Suprapubic skin (tissue), 3 donors: ENCODE measurements at regions not wholly inside any gene's neighbourhood (a gene's known extent, or its start where the extent isn't known, plus 50 kb on each side); places are given as distances from the start of the nearest gene placed in this dataset.

Source experiments
- EP300 ChIP-seq: sonication (generic); formaldehyde crosslinking; IDR thresholded peaks from one replicate; pipeline ENCODE4 v1.6.1; 2017; ENCODE audit warnings: antibody characterized with exemption
- POLR2A ChIP-seq, 2 donors: fragments of 450-650 bp; IDR thresholded peaks; one replicate each; pipeline ENCODE4 v1.6.1; 2017; ENCODE audit warnings: antibody characterized with exemption in 2 of 2, mild to moderate bottlenecking in 2 of 2, moderate library complexity in 2 of 2
- TF ChIP-seq, protein P1 (sequence below), 2 donors: fragments of 200-600 bp in 1 of 2; fragments of 450-650 bp in 1 of 2; sonication (generic) in 1 of 2; IDR thresholded peaks; one replicate each; pipeline ENCODE4 v1.5.1; 2016 to 2019; ENCODE audit warnings: antibody characterized with exemption in 2 of 2, mild to moderate bottlenecking in 1 of 2, moderate library complexity in 1 of 2

DNA sequence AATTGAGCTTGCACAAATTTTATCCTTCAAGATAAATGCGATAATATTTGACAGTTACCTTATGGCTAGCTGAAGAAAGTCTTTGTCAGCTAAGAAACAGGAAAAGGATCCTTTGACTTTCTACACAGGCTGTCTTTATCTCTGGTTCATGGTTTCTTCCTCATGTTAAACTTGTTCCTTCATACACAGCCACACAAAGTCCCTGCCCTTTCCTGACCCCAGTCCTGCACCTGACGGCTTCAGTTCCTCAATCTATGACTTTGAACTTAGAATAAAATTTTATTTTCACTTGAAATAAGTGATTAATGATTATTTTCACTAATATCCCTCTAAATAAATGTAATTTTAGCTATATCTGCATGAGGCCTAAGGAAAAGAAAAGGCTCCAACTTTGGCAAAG, 77.8 kb upstream of the PRSS1 start:
- TF ChIP-seq, protein P1, sequence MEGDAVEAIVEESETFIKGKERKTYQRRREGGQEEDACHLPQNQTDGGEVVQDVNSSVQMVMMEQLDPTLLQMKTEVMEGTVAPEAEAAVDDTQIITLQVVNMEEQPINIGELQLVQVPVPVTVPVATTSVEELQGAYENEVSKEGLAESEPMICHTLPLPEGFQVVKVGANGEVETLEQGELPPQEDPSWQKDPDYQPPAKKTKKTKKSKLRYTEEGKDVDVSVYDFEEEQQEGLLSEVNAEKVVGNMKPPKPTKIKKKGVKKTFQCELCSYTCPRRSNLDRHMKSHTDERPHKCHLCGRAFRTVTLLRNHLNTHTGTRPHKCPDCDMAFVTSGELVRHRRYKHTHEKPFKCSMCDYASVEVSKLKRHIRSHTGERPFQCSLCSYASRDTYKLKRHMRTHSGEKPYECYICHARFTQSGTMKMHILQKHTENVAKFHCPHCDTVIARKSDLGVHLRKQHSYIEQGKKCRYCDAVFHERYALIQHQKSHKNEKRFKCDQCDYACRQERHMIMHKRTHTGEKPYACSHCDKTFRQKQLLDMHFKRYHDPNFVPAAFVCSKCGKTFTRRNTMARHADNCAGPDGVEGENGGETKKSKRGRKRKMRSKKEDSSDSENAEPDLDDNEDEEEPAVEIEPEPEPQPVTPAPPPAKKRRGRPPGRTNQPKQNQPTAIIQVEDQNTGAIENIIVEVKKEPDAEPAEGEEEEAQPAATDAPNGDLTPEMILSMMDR (IDR thresholded peaks at IDR 0.05), result no peak
- TF ChIP-seq EP300 (no peak), POLR2A (IDR thresholded peaks at IDR 0.05) (no peak)
